ENCODE measurements at regions not wholly inside any gene's neighbourhood (a gene's known extent, or its start where the extent isn't known, plus 50 kb on each side); places are given as distances from the start of the nearest gene placed in this dataset.

GRCh38 chr1:29805122-29805895 lies 569.0 kb downstream of the PTPRU start:
- DNase-seq (ENCODE audit: low spot score, unreplicated experiment): no peak
- peak; percentile 15 for TF ChIP-seq CTCF (IDR thresholded peaks at IDR 0.05; ENCODE audit: unreplicated experiment)
- H3K36me3 Mint-ChIP-seq (ENCODE audit: insufficient read depth): no peaks in the 10 kb centered on the region
- no peak overlapping the region for H3K4me3 Mint-ChIP-seq (ENCODE audit: low read depth)
- peaks cover 18% of the 10 kb centered on the region for H3K27me3 Mint-ChIP-seq
- H3K9me3 Mint-ChIP-seq (ENCODE audit: low read depth): no peaks in the 10 kb centered on the region
- no peak overlapping the region for H3K27ac Mint-ChIP-seq
- H3K4me1 Mint-ChIP-seq (ENCODE audit: low read depth): no peaks in the 10 kb centered on the region

GRCh38 chr1:29804181-29804899 lies 568.0 kb downstream of the PTPRU start:
- H3K27ac Mint-ChIP-seq: no peak overlapping the region
- H3K9me3 Mint-ChIP-seq (ENCODE audit: low read depth): no peaks in the 10 kb centered on the region
- no peak for TF ChIP-seq CTCF (IDR thresholded peaks at IDR 0.05; ENCODE audit: unreplicated experiment)
- DNase-seq (ENCODE audit: low spot score, unreplicated experiment): no peak
- no peak overlapping the region for H3K4me3 Mint-ChIP-seq (ENCODE audit: low read depth)
- H3K36me3 Mint-ChIP-seq (ENCODE audit: insufficient read depth): no peaks in the 10 kb centered on the region
- H3K27me3 Mint-ChIP-seq: peaks cover 16% of the 10 kb centered on the region
- H3K4me1 Mint-ChIP-seq (ENCODE audit: low read depth): no peaks in the 10 kb centered on the region

- H3K9me3 Mint-ChIP-seq (ENCODE audit: low read depth): no peaks in the 10 kb centered on the region
- no peak for TF ChIP-seq CTCF (IDR thresholded peaks at IDR 0.05; ENCODE audit: unreplicated experiment)
- no peak overlapping the region for H3K27ac Mint-ChIP-seq
- no peak overlapping the region for H3K4me3 Mint-ChIP-seq (ENCODE audit: low read depth)
- no peak for DNase-seq (ENCODE audit: low spot score, unreplicated experiment)
- peaks cover 13% of the 10 kb centered on the region for H3K27me3 Mint-ChIP-seq
- H3K4me1 Mint-ChIP-seq (ENCODE audit: low read depth): no peaks in the 10 kb centered on the region
- no peaks in the 10 kb centered on the region for H3K36me3 Mint-ChIP-seq (ENCODE audit: insufficient read depth)
These were observed 567.2 kb downstream of the PTPRU start for GRCh38 chr1:29803486-29803885.

GRCh38 chr1:29802181-29803068 lies 566.1 kb downstream of the PTPRU start:
- Mint-ChIP-seq H3K27ac (no peak overlapping the region), H3K27me3 (peaks cover 13% of the 10 kb centered on the region), H3K4me1 (ENCODE audit: low read depth) (no peaks in the 10 kb centered on the region), H3K9me3 (ENCODE audit: low read depth) (no peaks in the 10 kb centered on the region), H3K4me3 (ENCODE audit: low read depth) (no peak overlapping the region), H3K36me3 (ENCODE audit: insufficient read depth) (no peaks in the 10 kb centered on the region)
- no peak for DNase-seq (ENCODE audit: low spot score, unreplicated experiment)
- TF ChIP-seq CTCF (IDR thresholded peaks at IDR 0.05; ENCODE audit: unreplicated experiment): no peak

- H3K27me3 Mint-ChIP-seq: peaks cover 13% of the 10 kb centered on the region
- H3K36me3 Mint-ChIP-seq (ENCODE audit: insufficient read depth): no peaks in the 10 kb centered on the region
- H3K27ac Mint-ChIP-seq: no peak overlapping the region
- no peak overlapping the region for H3K4me3 Mint-ChIP-seq (ENCODE audit: low read depth)
- no peak for TF ChIP-seq CTCF (IDR thresholded peaks at IDR 0.05; ENCODE audit: unreplicated experiment)
- H3K4me1 Mint-ChIP-seq (ENCODE audit: low read depth): no peaks in the 10 kb centered on the region
- no peak for DNase-seq (ENCODE audit: low spot score, unreplicated experiment)
- H3K9me3 Mint-ChIP-seq (ENCODE audit: low read depth): no peaks in the 10 kb centered on the region
These were observed 565.2 kb downstream of the PTPRU start for GRCh38 chr1:29801561-29801973.

Measured in progenitor cell of endocrine pancreas (in vitro differentiated cells).